MM.1S (cell line): ENCODE measurements at regions not wholly inside any gene's neighbourhood (a gene's known extent, or its start where the extent isn't known, plus 50 kb on each side); places are given as distances from the start of the nearest gene placed in this dataset.

Experiments
- DNase-seq: peaks from one replicate; pipeline ENCODE4 v3.0.0-alpha.2; 2015
- H2AFZ ChIP-seq: fragments of 300-600 bp; sonication (generic); 2 replicates; pipeline ENCODE4 v1.6.0; 2016; ENCODE audit warnings: antibody characterized with exemption, low read length
- H3F3A ChIP-seq: fragments of 300-600 bp; sonication (generic); 2 replicates; pipeline ENCODE4 v1.6.1; 2016; ENCODE audit warnings: mild to moderate bottlenecking, antibody characterized with exemption, low read length, moderate library complexity, mixed read lengths; ENCODE audit not compliant: insufficient read depth
- H3K27ac ChIP-seq: fragments of 300-600 bp; sonication (generic); 2 replicates; pipeline ENCODE4 v1.5.1; 2016; ENCODE audit warnings: mild to moderate bottlenecking, low read length
- H3K27me3 ChIP-seq: fragments of 300-600 bp; sonication (generic); replicated peaks from 2 replicates; pipeline ENCODE4 v1.6.0; 2016; ENCODE audit warnings: low read length; ENCODE audit not compliant: insufficient read depth
- H3K36me3 ChIP-seq: fragments of 300-600 bp; sonication (generic); replicated peaks from 2 replicates; pipeline ENCODE4 v1.6.1; 2016; ENCODE audit warnings: mild to moderate bottlenecking, low read length, mixed read lengths; ENCODE audit not compliant: insufficient read depth
- H3K4me1 ChIP-seq: fragments of 300-600 bp; sonication (generic); 2 replicates; pipeline ENCODE4 v1.6.1; 2016; ENCODE audit warnings: low read length, mixed read lengths
- H3K4me2 ChIP-seq: fragments of 300-600 bp; sonication (generic); 2 replicates; pipeline ENCODE4 v1.6.0; 2016; ENCODE audit warnings: low read depth, low read length
- H3K4me3 ChIP-seq: fragments of 300-600 bp; sonication (generic); 2 replicates; pipeline ENCODE4 v1.5.1; 2016; ENCODE audit warnings: low read length, mixed read lengths
- H3K79me2 ChIP-seq: fragments of 300-600 bp; sonication (generic); 2 replicates; pipeline ENCODE4 v1.6.1; 2016; ENCODE audit warnings: mixed run types, low read length, mixed read lengths
- H3K9ac ChIP-seq: fragments of 300-600 bp; sonication (generic); 2 replicates; pipeline ENCODE4 v1.6.1; 2016; ENCODE audit warnings: low read length, mixed read lengths
- H3K9me2 ChIP-seq: fragments of 300-600 bp; sonication (generic); replicated peaks from 2 replicates; pipeline ENCODE4 v1.6.1; 2016; ENCODE audit warnings: mild to moderate bottlenecking, low read length, mixed read lengths; ENCODE audit not compliant: insufficient read depth
- H3K9me3 ChIP-seq: fragments of 300-600 bp; sonication (generic); replicated peaks from 2 replicates; pipeline ENCODE4 v1.6.1; 2016; ENCODE audit warnings: mild to moderate bottlenecking, low read length, mixed read lengths; ENCODE audit not compliant: insufficient read depth
- H4K20me1 ChIP-seq: fragments of 300-600 bp; sonication (generic); 2 replicates; pipeline ENCODE4 v1.6.1; 2016; ENCODE audit warnings: mild to moderate bottlenecking, low read length, moderate library complexity, mixed read lengths; ENCODE audit not compliant: insufficient read depth
- EZH2 ChIP-seq: fragments of 300-600 bp; sonication (generic); optimal IDR thresholded peaks from 2 replicates; pipeline ENCODE3; 2017; ENCODE audit warnings: low read depth, mild to moderate bottlenecking, antibody characterized with exemption, low read length, mixed read lengths
- EZH2phosphoT487 ChIP-seq: fragments of 300-600 bp; sonication (generic); IDR thresholded peaks from 2 replicates; pipeline ENCODE4 v1.6.1; 2018; ENCODE audit warnings: antibody characterized with exemption, low read length
- TF ChIP-seq, protein P1 (sequence below): fragments of 300-600 bp; sonication (generic); IDR thresholded peaks from 2 replicates; pipeline ENCODE4 v1.5.1; 2016; ENCODE audit warnings: antibody characterized with exemption, low read length, mixed read lengths

DNA sequence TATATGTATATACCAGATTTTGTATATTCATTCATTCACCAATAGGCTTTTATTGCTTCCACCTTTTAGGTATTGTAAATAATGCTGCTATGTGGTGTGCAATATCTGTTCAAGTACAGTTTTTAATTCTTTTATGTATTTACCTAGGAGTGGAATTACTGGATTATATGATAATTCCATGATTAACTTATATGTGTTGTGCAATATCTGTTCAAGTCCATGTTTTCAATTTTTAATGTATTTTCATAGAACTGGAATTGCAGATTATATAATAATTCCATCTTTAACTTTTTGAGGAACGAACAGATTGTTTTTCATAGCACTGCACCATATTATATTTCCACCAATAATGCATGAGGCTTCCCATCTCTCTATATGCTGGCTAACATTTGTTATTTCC lies 50.6 kb upstream of the L3MBTL4 start:
- DNase-seq: no peak
- H2AFZ ChIP-seq: no peak overlapping the region
- no peaks in the 10 kb centered on the region for H3F3A ChIP-seq
- no peaks in the 10 kb centered on the region for H3K9me3 ChIP-seq
- H3K9me2 ChIP-seq: no peaks in the 10 kb centered on the region
- TF ChIP-seq EZH2: no peak
- no peaks in the 10 kb centered on the region for H3K36me3 ChIP-seq
- H3K79me2 ChIP-seq: no peaks in the 10 kb centered on the region
- H3K27ac ChIP-seq: no peak overlapping the region
- H3K4me2 ChIP-seq: no peak overlapping the region
- H4K20me1 ChIP-seq: no peaks in the 10 kb centered on the region
- H3K27me3 ChIP-seq: no peaks in the 10 kb centered on the region
- no peaks in the 10 kb centered on the region for H3K4me1 ChIP-seq
- H3K9ac ChIP-seq: no peak overlapping the region
- no peak overlapping the region for H3K4me3 ChIP-seq

DNA sequence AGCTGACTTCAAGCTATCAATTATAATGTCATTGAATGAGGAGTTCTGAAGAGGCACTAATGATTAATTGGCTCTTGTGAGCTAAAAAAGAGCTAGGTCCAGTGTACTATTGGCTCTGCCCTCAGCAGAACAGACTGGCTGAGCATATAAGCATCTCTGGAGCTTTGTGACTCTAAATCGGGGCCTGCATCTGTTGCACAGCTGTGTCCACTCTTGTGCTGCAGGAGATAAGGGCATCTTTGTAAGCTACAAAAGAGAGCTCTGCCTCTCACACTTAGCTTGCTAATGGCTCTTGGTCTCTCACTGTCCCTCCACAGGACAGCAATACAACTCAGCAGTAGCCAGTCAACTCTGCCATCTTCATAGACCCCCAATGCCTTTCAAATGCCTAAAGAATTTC lies 61.5 kb upstream of the L3MBTL4 start:
- H3K9me2 ChIP-seq: no peaks in the 10 kb centered on the region
- H3K4me1 ChIP-seq: no peaks in the 10 kb centered on the region
- H3K4me2 ChIP-seq: no peak overlapping the region
- H3F3A ChIP-seq: no peaks in the 10 kb centered on the region
- H3K36me3 ChIP-seq: no peaks in the 10 kb centered on the region
- no peak overlapping the region for H2AFZ ChIP-seq
- H3K27me3 ChIP-seq: no peaks in the 10 kb centered on the region
- H3K79me2 ChIP-seq: no peaks in the 10 kb centered on the region
- DNase-seq: no peak
- TF ChIP-seq, protein P1, sequence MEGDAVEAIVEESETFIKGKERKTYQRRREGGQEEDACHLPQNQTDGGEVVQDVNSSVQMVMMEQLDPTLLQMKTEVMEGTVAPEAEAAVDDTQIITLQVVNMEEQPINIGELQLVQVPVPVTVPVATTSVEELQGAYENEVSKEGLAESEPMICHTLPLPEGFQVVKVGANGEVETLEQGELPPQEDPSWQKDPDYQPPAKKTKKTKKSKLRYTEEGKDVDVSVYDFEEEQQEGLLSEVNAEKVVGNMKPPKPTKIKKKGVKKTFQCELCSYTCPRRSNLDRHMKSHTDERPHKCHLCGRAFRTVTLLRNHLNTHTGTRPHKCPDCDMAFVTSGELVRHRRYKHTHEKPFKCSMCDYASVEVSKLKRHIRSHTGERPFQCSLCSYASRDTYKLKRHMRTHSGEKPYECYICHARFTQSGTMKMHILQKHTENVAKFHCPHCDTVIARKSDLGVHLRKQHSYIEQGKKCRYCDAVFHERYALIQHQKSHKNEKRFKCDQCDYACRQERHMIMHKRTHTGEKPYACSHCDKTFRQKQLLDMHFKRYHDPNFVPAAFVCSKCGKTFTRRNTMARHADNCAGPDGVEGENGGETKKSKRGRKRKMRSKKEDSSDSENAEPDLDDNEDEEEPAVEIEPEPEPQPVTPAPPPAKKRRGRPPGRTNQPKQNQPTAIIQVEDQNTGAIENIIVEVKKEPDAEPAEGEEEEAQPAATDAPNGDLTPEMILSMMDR: no peak
- TF ChIP-seq EZH2 (no peak), EZH2phosphoT487 (no peak)
- H4K20me1 ChIP-seq: no peaks in the 10 kb centered on the region
- no peak overlapping the region for H3K4me3 ChIP-seq
- no peak overlapping the region for H3K27ac ChIP-seq
- no peaks in the 10 kb centered on the region for H3K9me3 ChIP-seq
- no peak overlapping the region for H3K9ac ChIP-seq

DNA sequence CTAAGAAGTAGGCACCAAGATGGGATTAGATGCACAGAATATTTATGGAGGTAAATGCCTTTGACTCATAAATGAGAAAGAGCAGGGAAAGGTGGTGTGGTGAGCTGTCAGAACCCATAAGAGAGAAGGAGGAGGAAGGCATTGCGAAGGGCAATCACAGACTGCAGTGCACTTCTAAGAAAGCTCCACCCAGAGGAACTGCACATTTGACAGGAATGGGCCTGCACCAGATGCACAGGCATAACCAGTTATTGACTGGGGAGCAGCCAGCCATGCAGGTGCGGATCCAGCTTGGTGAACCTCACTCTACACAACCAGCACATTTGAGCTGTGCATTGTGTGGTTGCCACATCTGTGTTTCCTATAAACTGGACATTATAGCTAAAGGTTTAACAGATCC lies 62.2 kb upstream of the L3MBTL4 start:
- DNase-seq: no peak
- H3K9me2 ChIP-seq: no peaks in the 10 kb centered on the region
- H4K20me1 ChIP-seq: no peaks in the 10 kb centered on the region
- H3K79me2 ChIP-seq: no peaks in the 10 kb centered on the region
- H3K4me3 ChIP-seq: no peak overlapping the region
- no peak for TF ChIP-seq EZH2
- TF ChIP-seq, protein P1: no peak
- no peak for TF ChIP-seq EZH2phosphoT487
- H3K9me3 ChIP-seq: no peaks in the 10 kb centered on the region
- no peak overlapping the region for H3K4me2 ChIP-seq
- no peak overlapping the region for H3K9ac ChIP-seq
- H3F3A ChIP-seq: no peaks in the 10 kb centered on the region
- no peaks in the 10 kb centered on the region for H3K27me3 ChIP-seq
- H2AFZ ChIP-seq: no peak overlapping the region
- H3K27ac ChIP-seq: no peak overlapping the region
- H3K36me3 ChIP-seq: no peaks in the 10 kb centered on the region
- no peaks in the 10 kb centered on the region for H3K4me1 ChIP-seq

DNA sequence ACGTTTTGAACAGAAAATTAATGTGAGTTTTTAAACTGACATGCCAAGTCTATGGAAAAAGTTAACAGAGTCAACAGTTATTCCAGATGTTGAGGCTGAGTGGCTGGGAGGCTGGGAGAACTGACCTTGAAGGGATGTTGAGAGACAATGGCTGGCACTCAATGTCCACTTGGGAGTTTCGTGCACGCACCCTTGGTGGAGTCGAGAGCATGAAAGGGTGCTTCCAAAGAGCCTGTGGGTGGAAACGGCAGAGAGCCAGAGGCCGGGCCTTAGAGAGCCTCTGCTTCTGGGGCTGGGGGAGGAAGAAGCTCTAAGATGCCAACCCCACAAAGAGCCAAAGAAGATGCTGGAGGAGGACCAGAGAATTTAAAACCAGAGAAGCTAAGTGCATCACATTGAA lies 63.4 kb upstream of the L3MBTL4 start:
- Histone ChIP-seq H3K9me3 (no peaks in the 10 kb centered on the region), H3K4me2 (no peak overlapping the region), H4K20me1 (no peaks in the 10 kb centered on the region), H3K27me3 (no peaks in the 10 kb centered on the region), H3K27ac (no peak overlapping the region), H3F3A (no peaks in the 10 kb centered on the region), H3K4me3 (no peak overlapping the region), H3K4me1 (0 out of 2 replicates have a peak, but pooled peaks cover 3% of the 10 kb centered on the region), H3K9me2 (no peaks in the 10 kb centered on the region), H3K79me2 (no peaks in the 10 kb centered on the region), H3K36me3 (no peaks in the 10 kb centered on the region), H3K9ac (no peak overlapping the region), H2AFZ (no peak overlapping the region)
- DNase-seq: no peak
- no peak for TF ChIP-seq EZH2phosphoT487
- TF ChIP-seq EZH2: no peak
- TF ChIP-seq, protein P1: no peak
